ENCODE measurements at regions not wholly inside any gene's neighbourhood (a gene's known extent, or its start where the extent isn't known, plus 50 kb on each side); places are given as distances from the start of the nearest gene placed in this dataset.

DNA sequence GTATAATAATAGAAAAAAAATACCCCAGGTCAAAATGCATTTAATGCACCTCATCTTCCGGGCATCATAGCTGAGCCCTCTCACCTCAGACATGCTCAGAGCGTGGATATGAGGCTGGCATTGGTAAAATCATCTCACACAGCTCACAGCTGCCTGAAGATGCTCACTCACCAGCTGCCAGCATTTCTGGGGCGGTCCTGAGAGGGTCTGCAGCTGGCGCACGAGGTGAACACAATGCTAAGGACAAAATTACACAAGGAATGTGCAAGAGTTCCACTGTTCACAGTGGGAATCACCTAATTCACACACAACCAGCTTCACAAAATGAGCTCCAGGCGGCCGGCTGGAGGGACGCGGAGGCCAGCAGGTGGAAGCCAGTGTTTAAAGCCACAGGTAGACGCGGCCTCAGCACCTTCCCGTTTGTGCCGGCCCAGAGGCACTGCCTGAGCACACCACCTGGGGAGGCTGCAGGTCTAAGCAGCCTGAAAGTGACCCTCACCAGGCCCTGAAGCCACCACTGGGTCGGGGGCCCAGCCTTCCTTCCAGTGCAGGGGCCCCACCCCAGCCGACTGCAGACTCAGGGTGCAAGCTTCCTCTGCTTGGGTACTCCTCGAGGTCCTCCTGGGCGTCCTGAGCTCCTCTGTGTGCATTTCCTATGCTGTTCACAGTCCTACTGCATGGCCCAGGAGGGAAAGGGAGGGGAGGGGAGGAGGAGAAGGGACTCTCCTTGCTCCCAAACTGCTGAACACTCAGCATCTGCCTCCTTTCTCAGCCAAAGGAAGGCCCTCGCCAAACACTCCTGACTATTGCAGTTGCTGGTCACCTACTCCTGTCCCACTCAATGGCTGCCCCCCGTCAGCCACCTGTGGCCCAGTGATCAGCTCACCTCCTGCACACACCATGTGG is 61.2 kb upstream of the FAM20C start:
- H3K9me3 ChIP-seq, result no peaks in the 10 kb centered on the region
- peaks cover 7 to 45% (median 30%) of the 10 kb centered on the region in 9 donors for H3K4me1 ChIP-seq
- peak in 7 of 8 donors; percentile 3 to 48 (median 32) for ATAC-seq
- no peak for DNase-seq
- peak overlapping the region in 9 of 10 donors; percentile 4 to 60 (median 35) for H3K27ac ChIP-seq
- WGBS, 2 donors, result 76 to 77% methylated on average over 19 of the region's 19 CpGs
- intact Hi-C loops (cut with DNase I), result no loop called here
- H3K27me3 ChIP-seq, result peaks cover 0 to 3% (median 0%) of the 10 kb centered on the region in 7 donors
- TF ChIP-seq CTCF (IDR thresholded peaks at IDR 0.05), result no peak
- H3K4me3 ChIP-seq, result peak overlapping the region in 1 of 10 donors; percentile 3
- H3K36me3 ChIP-seq, result no peaks in the 10 kb centered on the region

DNA sequence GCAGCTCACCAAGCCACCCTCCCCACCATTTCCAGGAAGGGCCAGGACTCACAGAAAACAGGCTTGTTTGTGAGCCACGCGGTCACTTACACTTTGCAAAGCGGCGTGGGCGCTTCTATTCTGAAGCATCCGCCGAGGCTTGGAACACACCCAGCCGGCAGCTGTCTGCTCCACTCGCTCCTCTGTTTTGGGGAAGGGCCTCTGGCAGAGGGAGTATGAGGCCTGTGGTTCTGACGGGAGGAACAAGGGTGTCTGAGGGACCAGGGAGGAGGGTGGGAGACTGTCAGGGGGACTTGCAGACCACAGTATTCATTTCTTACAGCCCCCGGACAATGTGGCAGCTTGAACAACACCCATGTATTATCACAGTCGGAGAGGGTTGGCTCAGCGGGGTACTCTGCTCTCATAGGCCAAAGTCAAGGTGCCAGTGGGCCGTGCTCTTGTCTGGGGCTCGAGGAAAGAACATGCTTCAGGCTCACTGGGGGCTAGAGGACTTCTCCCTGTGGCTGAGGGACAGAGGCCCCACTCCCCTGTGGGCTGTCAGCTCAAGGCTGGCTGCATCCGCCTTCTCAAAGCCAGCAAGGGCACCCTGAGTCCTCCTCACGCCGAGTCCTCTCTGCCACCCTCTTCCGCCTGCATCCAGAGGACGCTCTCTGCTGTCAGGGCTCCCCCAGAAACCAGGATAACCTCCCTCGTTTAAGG is 60.4 kb upstream of the FAM20C start:
- WGBS, 2 donors, result 62 to 72% methylated on average over 21 of the region's 21 CpGs
- peak; percentile 36 to 82 (median 76) for ATAC-seq
- intact Hi-C loops (cut with DNase I), result no loop called here
- TF ChIP-seq CTCF (IDR thresholded peaks at IDR 0.05), result no peak
- Histone ChIP-seq H3K4me3 (peak overlapping the region in 1 of 10 donors; percentile 3), H3K4me1 (peaks cover 7 to 45% (median 30%) of the 10 kb centered on the region in 9 donors), H3K9me3 (no peaks in the 10 kb centered on the region), H3K27ac (peak overlapping the region in 9 of 10 donors; percentile 4 to 60 (median 35)), H3K36me3 (no peaks in the 10 kb centered on the region), H3K27me3 (peaks cover 0 to 3% (median 0%) of the 10 kb centered on the region in 7 donors)
- DNase-seq, result peak; percentile 55 to 65

GRCh38 chr7:132899-133298 is 59.5 kb upstream of the FAM20C start:
- no peak for ATAC-seq
- no peak overlapping the region for H3K27ac ChIP-seq
- intact Hi-C loops (cut with DNase I), result no loop called here

More at GRCh38 chr7:132899-133298, 59.5 kb upstream of the FAM20C start:
- no peak for TF ChIP-seq CTCF (IDR thresholded peaks at IDR 0.05)
- no peak for DNase-seq
- Histone ChIP-seq H3K4me3 (no peak overlapping the region), H3K27me3 (peaks cover 0 to 4% (median 0%) of the 10 kb centered on the region in 7 donors), H3K9me3 (no peaks in the 10 kb centered on the region), H3K36me3 (no peaks in the 10 kb centered on the region), H3K4me1 (peaks cover 7 to 42% (median 30%) of the 10 kb centered on the region in 9 donors)
- WGBS, 2 donors, result 69 to 84% methylated on average over 2 of the region's 2 CpGs
